ENCODE measurements at regions not wholly inside any gene's neighbourhood (a gene's known extent, or its start where the extent isn't known, plus 50 kb on each side); places are given as distances from the start of the nearest gene placed in this dataset.

DNA sequence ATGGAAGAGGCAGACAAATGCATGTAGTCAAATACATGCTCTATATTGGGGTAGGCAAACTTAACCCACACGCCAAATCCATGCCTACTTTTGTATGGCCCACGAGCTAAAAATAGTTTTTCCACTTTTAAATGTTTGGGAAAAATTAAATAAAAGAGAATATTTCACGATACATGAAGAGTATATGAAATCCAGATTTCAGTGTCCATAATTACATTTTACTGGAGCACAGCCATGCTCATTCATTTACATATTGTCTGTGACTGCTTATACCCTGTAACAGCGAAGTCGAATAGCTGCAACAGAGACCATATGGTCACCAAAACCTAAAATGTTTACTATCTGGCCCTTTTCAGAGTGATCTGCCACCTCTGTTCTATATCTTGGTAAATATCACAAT, 257.4 kb upstream of the NOCT start:
- no peak overlapping the region for H3K4me3 ChIP-seq
- in situ Hi-C loops (cut with MboI; ENCODE audit: low pct_ligation_motif_present in 1 of 4, low pct_unique_long_range_greater_than_20kb in 1 of 4, low sequenced_read_pairs in 3 of 4) (no loop called here), intact Hi-C loops (cut with DNase I; ENCODE audit: low total_unique reads) (no loop called here)
- no peak for TF ChIP-seq EP300 (IDR thresholded peaks at IDR 0.05; ENCODE audit: low read depth)
- no peak for TF ChIP-seq POLR2A (IDR thresholded peaks at IDR 0.05)
- no peak for TF ChIP-seq POLR2AphosphoS5 (IDR thresholded peaks at IDR 0.05)
- TF ChIP-seq, protein P1, sequence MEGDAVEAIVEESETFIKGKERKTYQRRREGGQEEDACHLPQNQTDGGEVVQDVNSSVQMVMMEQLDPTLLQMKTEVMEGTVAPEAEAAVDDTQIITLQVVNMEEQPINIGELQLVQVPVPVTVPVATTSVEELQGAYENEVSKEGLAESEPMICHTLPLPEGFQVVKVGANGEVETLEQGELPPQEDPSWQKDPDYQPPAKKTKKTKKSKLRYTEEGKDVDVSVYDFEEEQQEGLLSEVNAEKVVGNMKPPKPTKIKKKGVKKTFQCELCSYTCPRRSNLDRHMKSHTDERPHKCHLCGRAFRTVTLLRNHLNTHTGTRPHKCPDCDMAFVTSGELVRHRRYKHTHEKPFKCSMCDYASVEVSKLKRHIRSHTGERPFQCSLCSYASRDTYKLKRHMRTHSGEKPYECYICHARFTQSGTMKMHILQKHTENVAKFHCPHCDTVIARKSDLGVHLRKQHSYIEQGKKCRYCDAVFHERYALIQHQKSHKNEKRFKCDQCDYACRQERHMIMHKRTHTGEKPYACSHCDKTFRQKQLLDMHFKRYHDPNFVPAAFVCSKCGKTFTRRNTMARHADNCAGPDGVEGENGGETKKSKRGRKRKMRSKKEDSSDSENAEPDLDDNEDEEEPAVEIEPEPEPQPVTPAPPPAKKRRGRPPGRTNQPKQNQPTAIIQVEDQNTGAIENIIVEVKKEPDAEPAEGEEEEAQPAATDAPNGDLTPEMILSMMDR (IDR thresholded peaks at IDR 0.05) = no peak
- no peaks in the 10 kb centered on the region for H3K4me1 ChIP-seq
- no peaks in the 10 kb centered on the region for H3K27me3 ChIP-seq
- H3K36me3 ChIP-seq = no peaks in the 10 kb centered on the region
- WGBS, 2 donors (ENCODE audit: low coverage in 1 of 2) = 70 to 75% methylated on average over 5 of the region's 5 CpGs
- peaks cover 0 to 3% of the 10 kb centered on the region in 2 donors for H3K9me3 ChIP-seq
- H3K27ac ChIP-seq = no peak overlapping the region
- DNase-seq = no peak

DNA sequence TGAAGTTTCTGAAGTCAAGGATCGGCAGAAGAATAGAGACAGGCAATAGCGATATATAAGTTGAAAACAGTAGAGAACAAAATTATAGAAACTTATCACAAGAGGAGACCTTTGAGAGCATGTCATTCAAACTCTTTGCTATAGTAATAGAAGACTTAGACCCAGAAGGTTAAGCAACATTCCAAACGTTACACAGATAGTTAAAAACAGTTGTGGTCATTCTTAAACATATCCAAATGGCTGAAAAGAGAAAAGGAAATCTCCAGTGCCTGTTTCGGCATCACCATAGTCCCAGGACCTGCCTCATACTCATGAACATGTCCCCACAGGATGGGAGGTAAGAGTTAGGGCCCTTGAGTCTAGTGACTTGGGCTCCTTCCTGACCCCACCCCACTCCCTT, 258.1 kb upstream of the NOCT start:
- no peak for DNase-seq
- Histone ChIP-seq H3K4me1 (no peaks in the 10 kb centered on the region), H3K9me3 (peaks cover 0 to 5% of the 10 kb centered on the region in 2 donors), H3K27ac (no peak overlapping the region), H3K36me3 (no peaks in the 10 kb centered on the region), H3K4me3 (no peak overlapping the region), H3K27me3 (no peaks in the 10 kb centered on the region)
- WGBS, 2 donors (ENCODE audit: low coverage in 1 of 2) = 79 to 81% methylated on average over 3 to 4 of the region's 4 CpGs
- TF ChIP-seq EP300 (IDR thresholded peaks at IDR 0.05; ENCODE audit: low read depth) (no peak), POLR2AphosphoS5 (IDR thresholded peaks at IDR 0.05) (no peak), POLR2A (IDR thresholded peaks at IDR 0.05) (no peak)
- TF ChIP-seq, protein P1 (IDR thresholded peaks at IDR 0.05) = no peak
- intact Hi-C loops (cut with DNase I; ENCODE audit: low total_unique reads) (no loop called here), in situ Hi-C loops (cut with MboI; ENCODE audit: low pct_ligation_motif_present in 1 of 4, low pct_unique_long_range_greater_than_20kb in 1 of 4, low sequenced_read_pairs in 3 of 4) (no loop called here)

GRCh38 chr4:138756519-138756918, 259.1 kb upstream of the NOCT start:
- no peaks in the 10 kb centered on the region for H3K4me1 ChIP-seq
- in situ Hi-C loops (cut with MboI; ENCODE audit: low pct_ligation_motif_present in 1 of 4, low pct_unique_long_range_greater_than_20kb in 1 of 4, low sequenced_read_pairs in 3 of 4) = no loop called here
- TF ChIP-seq, protein P1 (IDR thresholded peaks at IDR 0.05) = no peak
- TF ChIP-seq EP300 (IDR thresholded peaks at IDR 0.05; ENCODE audit: low read depth) (no peak), POLR2AphosphoS5 (IDR thresholded peaks at IDR 0.05) (no peak), POLR2A (IDR thresholded peaks at IDR 0.05) (no peak)
- no peaks in the 10 kb centered on the region for H3K36me3 ChIP-seq
- no peak overlapping the region for H3K27ac ChIP-seq
- no peak overlapping the region for H3K4me3 ChIP-seq
- H3K27me3 ChIP-seq = no peaks in the 10 kb centered on the region
- DNase-seq = no peak
- intact Hi-C loops (cut with DNase I; ENCODE audit: low total_unique reads) = no loop called here
- peaks cover 0 to 5% of the 10 kb centered on the region in 2 donors for H3K9me3 ChIP-seq

DNA sequence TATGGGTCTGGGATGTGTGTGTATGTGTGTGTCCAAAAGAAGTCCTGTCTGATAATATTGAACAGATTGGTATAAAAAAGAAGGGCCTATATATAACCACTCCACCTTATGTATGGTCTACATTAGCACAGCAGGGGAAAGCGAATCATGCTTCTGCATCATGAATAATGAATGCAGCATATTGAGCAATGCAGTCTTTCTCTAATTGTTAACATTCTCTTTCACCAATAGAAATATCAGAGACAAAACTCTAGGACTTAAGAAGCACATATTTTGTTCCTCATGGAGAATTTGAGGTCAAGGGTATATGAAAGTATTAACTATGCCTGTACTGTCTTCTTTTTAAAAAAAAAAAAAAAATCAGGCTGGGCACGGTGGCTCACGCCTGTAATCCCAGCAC, 264.3 kb upstream of the NOCT start:
- H3K9me3 ChIP-seq = peaks cover 0 to 5% of the 10 kb centered on the region in 2 donors
- H3K27ac ChIP-seq = no peak overlapping the region
- intact Hi-C loops (cut with DNase I; ENCODE audit: low total_unique reads) (no loop called here), in situ Hi-C loops (cut with MboI; ENCODE audit: low pct_ligation_motif_present in 1 of 4, low pct_unique_long_range_greater_than_20kb in 1 of 4, low sequenced_read_pairs in 3 of 4) (no loop called here)
- H3K4me3 ChIP-seq = no peak overlapping the region
- WGBS, 2 donors (ENCODE audit: low coverage in 1 of 2) = 94 to 100% methylated on average over 1 to 3 of the region's 3 CpGs
- no peaks in the 10 kb centered on the region for H3K4me1 ChIP-seq
- no peaks in the 10 kb centered on the region for H3K36me3 ChIP-seq
- no peaks in the 10 kb centered on the region for H3K27me3 ChIP-seq
- no peak for DNase-seq
- TF ChIP-seq, protein P1 (IDR thresholded peaks at IDR 0.05) = no peak
- TF ChIP-seq EP300 (IDR thresholded peaks at IDR 0.05; ENCODE audit: low read depth) (no peak), POLR2A (IDR thresholded peaks at IDR 0.05) (no peak), POLR2AphosphoS5 (IDR thresholded peaks at IDR 0.05) (no peak)
